ENCODE measurements at regions not wholly inside any gene's neighbourhood (a gene's known extent, or its start where the extent isn't known, plus 50 kb on each side); places are given as distances from the start of the nearest gene placed in this dataset.
"Not testable (repeated sequence)": the region's sequence is repeated elsewhere in the genome, so short reads cannot be mapped to it uniquely, and the experiment has no call there.

GRCh38 chr16:46384285-46385061 lies 236.7 kb downstream of the SHCBP1 start:
- TF ChIP-seq EZH2 (optimal IDR thresholded peaks at IDR 0.05; ENCODE audit: low read depth, low read length); CTCF (IDR thresholded peaks at IDR 0.05; ENCODE audit: low read length): not testable (repeated sequence)

Data from MM.1S (cell line).